K562 (cell line): ENCODE measurements at regions not wholly inside any gene's neighbourhood (a gene's known extent, or its start where the extent isn't known, plus 50 kb on each side); places are given as distances from the start of the nearest gene placed in this dataset.

ENCODE experiments used
- CBX3 ChIP-seq, 2 experiments: IDR thresholded peaks; 1 replicate in 1 of 2; 2 replicates in 1 of 2; pipeline ENCODE4 v1.6.1; 2012; ENCODE audit warnings: inconsistent platforms in 2 of 2, low read length in 2 of 2, borderline replicate concordance in 1 of 2, control low read depth in 1 of 2
- CBX8 ChIP-seq: fragments of 200-600 bp; sonication (generic); IDR thresholded peaks from 2 replicates; pipeline ENCODE4 v1.6.1; 2012; ENCODE audit warnings: borderline replicate concordance, mixed run types, low read depth, mild to moderate bottlenecking, moderate library complexity, mixed read lengths, low read length, control low read depth, inconsistent platforms; ENCODE audit not compliant: poor library complexity, severe bottlenecking; ENCODE audit errors: extremely low read depth
- FOXJ2 ChIP-seq: fragments of 200-800 bp; sonication (Bioruptor generic); IDR thresholded peaks from 2 replicates; pipeline ENCODE4 v1.6.1; 2016; ENCODE audit warnings: missing genetic modification characterization, missing compliant biosample characterization
- RAD21 ChIP-seq, 2 experiments: fragments of 250-450 bp in 1 of 2; fragments of 450-650 bp in 1 of 2; sonication (Bioruptor Pico) in 1 of 2; formaldehyde crosslinking in 1 of 2; IDR thresholded peaks in 1 of 2; conservative IDR thresholded peaks in 1 of 2; 2 replicates each; pipeline versions ENCODE4 v1.4.0 to v1.8.0; 2020 to 2022; ENCODE audit warnings: mild to moderate bottlenecking in 2 of 2, moderate library complexity in 1 of 2
- TF ChIP-seq, protein P1 (sequence below): fragments of 450-650 bp; IDR thresholded peaks from 2 replicates; pipeline ENCODE4 v1.6.1; 2016; ENCODE audit warnings: borderline replicate concordance

DNA sequence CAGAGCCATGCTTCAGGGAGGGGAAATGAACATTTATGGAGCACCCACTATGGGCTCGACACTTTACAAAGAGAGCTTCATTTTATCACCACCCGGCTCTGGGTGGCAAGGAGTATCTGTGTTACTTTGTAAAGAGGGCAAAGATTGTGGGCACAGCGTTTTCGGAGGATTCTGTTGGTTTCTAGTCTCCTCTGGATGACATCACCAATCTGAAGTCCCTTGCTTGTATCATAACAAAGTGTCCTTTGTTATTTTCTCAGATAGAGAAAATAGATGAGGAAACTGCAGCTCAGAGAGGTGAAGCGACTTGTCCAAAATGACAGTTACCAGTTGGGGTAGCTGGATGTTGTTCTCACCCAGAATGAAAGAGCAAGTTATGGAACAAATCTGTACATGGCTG, 162.8 kb downstream of the GLI2 start:
- TF ChIP-seq, protein P1, sequence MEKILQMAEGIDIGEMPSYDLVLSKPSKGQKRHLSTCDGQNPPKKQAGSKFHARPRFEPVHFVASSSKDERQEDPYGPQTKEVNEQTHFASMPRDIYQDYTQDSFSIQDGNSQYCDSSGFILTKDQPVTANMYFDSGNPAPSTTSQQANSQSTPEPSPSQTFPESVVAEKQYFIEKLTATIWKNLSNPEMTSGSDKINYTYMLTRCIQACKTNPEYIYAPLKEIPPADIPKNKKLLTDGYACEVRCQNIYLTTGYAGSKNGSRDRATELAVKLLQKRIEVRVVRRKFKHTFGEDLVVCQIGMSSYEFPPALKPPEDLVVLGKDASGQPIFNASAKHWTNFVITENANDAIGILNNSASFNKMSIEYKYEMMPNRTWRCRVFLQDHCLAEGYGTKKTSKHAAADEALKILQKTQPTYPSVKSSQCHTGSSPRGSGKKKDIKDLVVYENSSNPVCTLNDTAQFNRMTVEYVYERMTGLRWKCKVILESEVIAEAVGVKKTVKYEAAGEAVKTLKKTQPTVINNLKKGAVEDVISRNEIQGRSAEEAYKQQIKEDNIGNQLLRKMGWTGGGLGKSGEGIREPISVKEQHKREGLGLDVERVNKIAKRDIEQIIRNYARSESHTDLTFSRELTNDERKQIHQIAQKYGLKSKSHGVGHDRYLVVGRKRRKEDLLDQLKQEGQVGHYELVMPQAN, result no peak
- TF ChIP-seq FOXJ2 (tag), result no peak
- TF ChIP-seq RAD21 (CRISPR knock-in tag; conservative IDR thresholded peaks at IDR 0.05 in 1 of 2, IDR thresholded peaks at IDR 0.05 in 1 of 2), result no peak
- no peak for TF ChIP-seq CBX8
- TF ChIP-seq CBX3 (IDR thresholded peaks at IDR 0.05; ENCODE audit: borderline replicate concordance in 1 of 2, low read length in 2 of 2), result no peak
